EH (cell line): ENCODE measurements at regions not wholly inside any gene's neighbourhood (a gene's known extent, or its start where the extent isn't known, plus 50 kb on each side); places are given as distances from the start of the nearest gene placed in this dataset.

Experiments
- DNase-seq: peaks from one replicate; pipeline ENCODE4 v3.0.0-alpha.2; 2015; ENCODE audit warnings: low read depth

- no peak for DNase-seq
Measured at GRCh38 chr3:151935446-151935845, 62.0 kb downstream of the SUCNR1 start.

- DNase-seq, result no peak
Measured at GRCh38 chr3:151940481-151940880, 67.0 kb downstream of the SUCNR1 start.

GRCh38 chr3:151943539-151943938 is 70.1 kb downstream of the SUCNR1 start:
- DNase-seq, result no peak

- no peak for DNase-seq
Measured at GRCh38 chr3:151944356-151944755, 70.9 kb downstream of the SUCNR1 start.

- DNase-seq, result peak; percentile 60
Measured at GRCh38 chr3:151946606-151947005, 73.2 kb downstream of the SUCNR1 start.

- DNase-seq, result peak; percentile 57
Measured at GRCh38 chr3:151949706-151950105, 76.3 kb downstream of the SUCNR1 start.

- no peak for DNase-seq
Measured at GRCh38 chr3:151955356-151955755, 81.9 kb downstream of the SUCNR1 start.

GRCh38 chr3:151960961-151961580 is 87.6 kb downstream of the SUCNR1 start:
- peak; percentile 35 for DNase-seq

GRCh38 chr3:151962352-151962751 is 88.9 kb downstream of the SUCNR1 start:
- peak; percentile 71 for DNase-seq

GRCh38 chr3:151962912-151963311 is 89.5 kb downstream of the SUCNR1 start:
- peak; percentile 44 for DNase-seq

- DNase-seq, result no peak
Measured at GRCh38 chr3:151964743-151965142, 91.3 kb downstream of the SUCNR1 start.

- no peak for DNase-seq
Measured at GRCh38 chr3:151969026-151969642, 95.7 kb downstream of the SUCNR1 start.

GRCh38 chr3:151971814-151972579 is 98.6 kb downstream of the SUCNR1 start:
- no peak for DNase-seq

GRCh38 chr3:151974067-151974466 is 100.6 kb downstream of the SUCNR1 start:
- peak; percentile 74 for DNase-seq

- peak; percentile 99 for DNase-seq
Measured at GRCh38 chr3:151976211-151977050, 103.0 kb downstream of the SUCNR1 start.

GRCh38 chr3:151979906-151980305 is 106.5 kb downstream of the SUCNR1 start:
- peak; percentile 33 for DNase-seq

GRCh38 chr3:151983538-151983937 is 110.1 kb downstream of the SUCNR1 start:
- no peak for DNase-seq

GRCh38 chr3:151985787-151986430 is 112.5 kb downstream of the SUCNR1 start:
- no peak for DNase-seq

- no peak for DNase-seq
Measured at GRCh38 chr3:151987893-151988292, 114.5 kb downstream of the SUCNR1 start.

GRCh38 chr3:151989621-151990020 is 116.2 kb downstream of the SUCNR1 start:
- no peak for DNase-seq

- no peak for DNase-seq
Measured at GRCh38 chr3:151990696-151991376, 117.4 kb downstream of the SUCNR1 start.
